HG03521 (cell line): ENCODE measurements at regions not wholly inside any gene's neighbourhood (a gene's known extent, or its start where the extent isn't known, plus 50 kb on each side); places are given as distances from the start of the nearest gene placed in this dataset.

Experiments used
- ATAC-seq: cut with Tn5 transposase; IDR thresholded peaks from one replicate; pipeline ENCODE4 v1.9.1; 2021; ENCODE audit warnings: mild to moderate bottlenecking, moderate library complexity; ENCODE audit not compliant: unreplicated experiment

DNA sequence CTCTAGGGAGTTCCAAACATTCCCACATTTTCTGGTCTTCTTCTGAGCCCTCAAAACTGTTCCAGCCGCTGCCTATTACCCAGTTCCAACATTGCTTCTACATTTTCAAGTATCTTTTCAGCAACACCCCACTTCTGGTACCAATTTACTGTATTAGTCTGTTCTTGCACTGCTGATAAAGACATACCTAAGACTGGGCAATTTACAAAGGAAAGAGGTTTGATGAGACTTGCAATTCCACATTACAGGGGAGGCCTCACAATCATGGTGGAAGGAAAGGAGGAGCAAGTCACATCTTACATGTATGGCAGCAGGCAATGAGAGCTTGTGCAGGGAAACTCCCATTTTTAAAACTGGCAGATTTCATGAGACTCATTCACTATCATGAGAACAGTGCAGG lies 629.1 kb upstream of the NR2F2 start:
- ATAC-seq = no peak

DNA sequence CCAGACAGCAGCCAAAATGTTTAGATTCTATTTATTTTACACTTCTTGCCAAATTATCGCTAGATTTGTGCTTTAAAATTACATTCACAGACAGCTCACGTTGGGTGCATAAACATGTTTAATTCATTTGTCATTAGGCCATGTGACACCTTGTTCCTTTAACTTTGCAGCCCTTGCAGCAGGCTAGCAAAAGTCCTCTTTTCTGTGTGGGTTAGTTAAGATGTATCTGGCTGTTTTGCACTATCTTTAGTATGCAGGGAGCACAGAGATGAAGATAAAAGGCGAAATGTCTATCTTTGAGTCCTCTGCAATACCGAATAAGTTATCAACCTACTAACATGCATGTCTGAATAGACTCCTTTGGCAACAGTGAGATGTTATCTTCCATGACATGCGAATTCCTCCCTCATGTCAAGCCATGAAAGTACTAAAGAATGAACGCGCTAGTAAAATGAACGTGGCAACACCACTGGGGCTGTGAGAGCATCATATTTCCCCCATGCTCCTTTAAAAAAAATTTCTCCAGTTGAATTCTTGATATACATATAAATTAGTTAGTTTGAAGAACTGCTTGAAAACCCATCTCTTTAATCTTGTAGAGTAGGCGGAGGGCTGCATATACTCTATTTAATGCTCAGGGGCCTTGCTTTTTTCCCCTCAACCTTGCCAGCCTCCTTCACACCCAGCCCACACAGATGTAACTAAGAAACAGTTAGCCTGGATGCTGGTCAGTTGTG lies 620.4 kb upstream of the NR2F2 start:
- no peak for ATAC-seq

DNA sequence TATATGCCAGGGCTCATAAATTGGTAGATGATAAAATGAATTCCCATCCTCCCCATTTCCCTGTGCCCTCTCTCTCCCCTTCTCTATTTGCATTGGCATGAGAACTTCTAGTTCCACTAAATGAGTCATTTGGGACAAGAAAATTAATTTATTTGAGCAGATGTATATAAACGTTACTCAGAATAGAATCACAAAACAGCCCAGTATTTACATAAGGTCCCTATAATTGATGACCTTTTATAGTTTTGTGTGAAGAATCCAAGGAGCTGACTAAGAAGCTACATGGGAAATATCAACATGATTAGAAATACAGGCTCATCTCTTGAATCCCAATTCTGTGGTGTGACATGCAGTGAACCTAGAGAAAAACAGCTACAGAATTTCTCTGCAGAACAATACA lies 617.7 kb upstream of the NR2F2 start:
- no peak for ATAC-seq

DNA sequence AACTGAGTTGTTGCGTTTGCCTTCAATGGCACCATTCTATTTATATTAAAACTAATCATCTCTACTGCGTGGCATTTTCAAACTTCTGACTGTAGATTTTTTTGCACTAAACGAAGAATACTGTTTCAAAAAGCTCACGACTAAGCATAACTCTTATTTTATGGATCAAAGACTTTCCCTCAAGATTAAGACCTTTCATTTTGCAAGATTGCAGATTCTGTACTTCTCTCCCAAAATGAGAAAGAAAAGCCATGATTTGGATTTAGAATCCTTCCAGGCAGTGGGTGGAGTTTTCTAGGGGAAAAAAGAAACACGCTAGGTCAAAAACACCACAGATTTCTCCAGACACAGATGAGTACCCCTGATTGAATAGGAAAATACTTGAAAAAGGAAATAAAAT lies 617.2 kb upstream of the NR2F2 start:
- no peak for ATAC-seq

DNA sequence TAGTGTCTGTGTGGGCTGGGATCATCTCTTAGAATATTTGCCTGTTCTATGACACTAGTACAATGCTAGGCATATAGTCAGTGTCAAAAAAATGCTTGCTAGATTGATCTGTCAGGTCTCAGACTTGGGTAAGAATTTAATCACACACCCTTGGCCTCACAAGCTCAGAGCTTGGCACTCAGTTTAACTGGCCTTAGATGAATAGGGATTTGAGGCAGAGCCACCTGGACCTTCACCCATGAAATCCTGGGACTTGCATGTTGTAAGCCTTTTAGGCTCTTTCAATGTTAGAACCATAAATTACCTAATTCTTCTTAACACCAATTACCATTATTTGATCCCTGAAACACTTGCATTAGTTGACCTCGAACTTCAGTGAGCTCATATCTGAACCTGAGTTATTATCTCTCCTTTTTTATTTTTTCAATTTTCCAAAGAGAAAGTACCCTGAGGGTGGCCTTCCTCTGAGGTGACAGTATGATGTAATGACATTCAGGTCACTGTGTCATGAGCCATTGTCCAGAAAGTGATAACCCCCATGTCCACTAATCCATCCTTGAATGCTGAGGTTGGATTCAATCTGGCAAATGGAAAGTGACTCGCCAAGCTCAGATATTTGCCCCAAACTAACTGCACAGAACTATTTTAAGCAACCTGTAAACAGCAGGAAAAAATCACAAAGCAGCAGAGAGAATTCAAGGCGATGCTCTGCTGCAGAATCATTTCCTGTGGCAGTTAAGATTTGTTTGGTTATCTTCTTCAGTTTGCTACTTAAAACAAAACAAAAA lies 615.2 kb upstream of the NR2F2 start:
- ATAC-seq = no peak

DNA sequence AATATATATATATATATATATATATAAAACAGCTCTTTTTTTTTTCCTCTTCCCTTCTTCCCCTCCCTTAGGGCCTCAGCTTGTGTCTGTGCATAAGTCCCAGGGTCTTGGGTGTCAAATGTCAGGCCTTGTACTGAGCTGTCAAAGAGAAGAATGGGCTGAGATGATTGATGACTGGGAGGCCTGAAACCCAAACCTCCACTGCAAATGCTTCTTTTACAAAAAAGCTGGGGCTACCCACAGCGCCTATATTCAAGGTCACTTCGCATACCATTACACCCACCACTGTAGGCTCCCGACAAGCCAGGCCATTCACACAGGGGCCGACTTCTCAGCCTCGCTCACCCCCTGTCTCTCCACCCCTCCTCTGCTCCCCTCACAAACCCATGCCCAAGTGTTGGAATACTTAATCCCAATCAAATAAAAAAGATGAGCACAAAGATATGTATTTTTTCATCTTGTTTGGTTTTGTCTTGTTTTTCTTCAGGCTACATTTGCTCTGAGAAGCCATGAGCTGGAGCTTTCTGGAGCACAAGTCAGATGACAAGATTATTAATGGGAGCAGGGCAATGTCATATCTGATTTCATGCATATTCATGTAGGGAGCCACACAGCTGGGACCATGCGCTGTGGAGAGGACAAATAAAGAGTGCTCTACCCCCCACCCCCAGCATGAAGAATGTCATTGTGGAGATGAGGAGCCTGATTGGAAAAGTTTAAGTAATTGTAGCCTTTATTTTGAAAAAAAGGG lies 614.4 kb upstream of the NR2F2 start:
- ATAC-seq = no peak

DNA sequence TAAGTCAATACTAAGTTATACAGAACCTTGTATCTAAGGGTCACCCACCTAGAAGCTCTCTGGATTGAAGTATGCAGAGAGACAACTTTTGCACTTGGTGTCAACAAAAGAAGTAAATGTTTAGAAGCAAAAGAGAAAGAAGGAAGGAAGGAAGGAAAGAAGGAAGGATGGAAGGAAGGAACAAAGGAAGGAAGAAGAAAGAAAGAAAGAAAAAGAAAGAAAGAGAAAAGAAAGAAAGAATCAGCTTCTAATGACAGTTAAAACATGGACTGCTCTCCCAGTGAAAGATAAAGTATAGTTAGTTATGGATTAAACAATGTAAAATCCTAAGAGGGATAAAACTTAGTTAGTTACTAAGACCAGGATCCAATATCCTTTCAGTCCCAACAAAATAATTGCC lies 613.8 kb upstream of the NR2F2 start:
- ATAC-seq = no peak

DNA sequence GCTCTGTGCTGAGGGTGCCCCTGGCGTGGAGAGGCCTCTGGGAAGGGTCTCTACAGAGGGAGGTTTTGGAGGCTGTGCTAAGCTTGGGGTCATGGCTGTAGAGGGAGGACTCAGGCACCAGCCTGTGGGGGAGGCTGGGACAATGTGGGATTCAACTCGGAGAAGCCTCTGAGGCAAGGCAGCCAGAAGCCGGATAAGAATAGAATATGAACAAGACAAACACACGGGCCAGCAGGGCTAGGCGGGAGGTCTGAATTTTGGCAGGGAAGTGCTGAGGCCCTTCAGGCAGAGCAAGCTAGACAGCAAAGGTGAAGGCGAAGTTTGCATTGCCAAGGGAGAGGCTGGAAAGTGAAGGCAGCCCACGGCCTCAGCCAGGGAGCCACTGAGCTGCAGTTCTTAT lies 612.1 kb upstream of the NR2F2 start:
- ATAC-seq = no peak

DNA sequence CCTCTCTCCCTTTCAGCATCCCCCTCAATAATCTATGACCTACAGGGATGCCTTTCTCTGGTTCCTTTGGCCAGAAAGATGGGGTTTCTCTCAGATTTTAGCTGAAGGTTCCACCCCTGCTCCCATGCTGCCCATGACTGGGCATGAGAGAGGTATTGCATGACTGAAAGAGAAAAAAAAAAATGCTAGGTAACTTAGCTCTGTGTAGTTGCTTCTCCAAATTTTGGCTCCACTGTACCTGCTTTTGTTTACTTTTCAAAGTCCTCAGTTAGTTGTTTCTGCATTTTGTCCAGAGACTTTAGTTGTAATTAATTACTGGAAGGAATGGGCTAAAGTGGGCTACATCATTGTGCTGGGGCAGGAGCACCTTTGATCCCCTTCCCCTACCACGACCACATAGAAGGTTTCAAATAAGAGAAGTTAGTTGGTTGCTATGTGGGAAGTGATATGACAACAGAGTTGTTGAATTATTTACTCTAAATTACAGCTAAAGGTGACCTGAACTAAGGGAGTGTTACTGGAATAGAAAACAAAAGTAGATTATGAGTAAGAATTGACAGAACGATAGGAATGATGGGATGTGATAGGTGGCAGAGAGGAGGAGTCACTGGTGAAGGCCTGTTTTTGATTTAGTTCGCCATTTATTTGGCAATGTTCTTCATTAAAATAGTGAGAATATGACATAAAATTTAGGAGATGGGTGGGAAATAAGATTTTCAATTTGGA lies 605.4 kb upstream of the NR2F2 start:
- no peak for ATAC-seq

DNA sequence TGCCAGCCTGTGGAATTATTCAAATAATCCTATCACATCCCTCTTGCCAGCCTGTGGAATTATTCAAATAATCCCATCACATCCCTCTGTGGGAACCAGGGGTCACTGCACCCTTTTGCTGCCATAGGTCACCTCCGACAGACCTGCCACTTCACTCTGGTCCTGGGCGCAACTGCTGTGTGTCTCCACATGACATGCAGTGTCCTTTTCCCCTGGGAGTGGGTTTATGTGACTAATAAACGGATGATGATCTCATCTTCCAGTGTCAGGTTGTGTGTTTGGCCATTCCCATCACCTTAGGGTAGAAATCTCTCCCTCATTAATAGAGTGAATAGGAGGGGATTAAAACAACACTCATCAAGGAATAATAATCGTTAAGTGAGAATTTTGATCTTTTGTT lies 603.6 kb upstream of the NR2F2 start:
- ATAC-seq = no peak

DNA sequence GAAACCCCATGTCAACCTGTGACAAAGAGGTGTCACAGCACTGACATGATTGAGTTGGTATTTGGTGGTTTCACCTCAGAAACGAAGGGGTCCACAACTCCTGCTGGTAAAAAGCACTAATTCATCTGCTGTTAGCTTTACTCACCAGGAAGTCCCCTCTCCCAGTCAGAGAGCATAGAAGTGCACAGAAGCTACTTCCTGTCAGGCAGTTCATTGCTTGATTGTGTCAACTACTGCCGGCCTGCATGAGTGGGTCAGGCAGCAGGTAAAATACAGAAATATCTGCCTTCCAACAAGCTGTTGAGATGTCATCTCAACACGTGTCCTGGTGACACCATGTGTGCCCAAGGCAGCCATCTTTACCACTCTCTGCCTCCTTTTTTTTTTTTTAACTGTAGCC lies 596.6 kb upstream of the NR2F2 start:
- no peak for ATAC-seq

DNA sequence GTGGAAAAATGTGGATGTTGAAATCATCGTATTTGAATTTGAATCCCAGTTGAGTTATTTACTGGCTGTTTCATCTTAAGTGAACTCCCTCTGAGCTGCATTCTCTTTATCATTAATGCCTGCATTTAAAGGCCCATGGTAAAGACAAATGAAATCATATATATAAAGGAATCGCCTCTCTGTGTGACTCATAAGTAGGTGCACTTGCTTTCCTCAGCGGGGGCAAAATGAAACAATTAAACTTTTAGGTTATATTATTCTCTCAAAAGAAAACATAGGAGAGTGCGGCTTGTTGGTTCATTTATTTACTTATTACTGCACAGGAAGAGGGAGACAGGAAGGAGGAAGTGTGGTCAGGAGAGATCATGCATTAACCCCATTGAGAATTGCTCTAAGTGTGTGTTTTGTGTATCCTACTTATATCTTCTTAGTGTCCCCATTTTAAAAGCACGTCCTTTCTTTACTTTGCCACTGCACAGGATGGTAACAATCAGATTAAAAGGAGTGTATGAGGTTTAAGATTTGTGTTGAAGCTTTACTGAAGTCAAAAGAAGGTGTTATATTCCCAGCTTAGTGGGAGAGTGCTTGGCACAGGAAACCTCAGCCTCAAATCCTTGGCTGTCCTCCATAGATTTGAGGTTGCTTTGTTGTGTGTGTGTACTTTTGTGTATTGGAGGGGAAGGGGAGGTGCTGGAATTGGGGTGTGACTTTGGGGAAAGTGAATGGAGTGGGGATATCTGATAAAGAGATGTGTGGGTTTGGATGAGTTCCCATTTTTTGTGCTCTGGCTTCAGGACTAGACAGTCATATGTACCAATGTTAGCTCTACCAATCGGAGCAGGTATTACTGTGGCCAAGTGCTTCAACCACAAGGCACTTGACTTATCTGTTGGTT lies 595.8 kb upstream of the NR2F2 start:
- ATAC-seq = no peak

DNA sequence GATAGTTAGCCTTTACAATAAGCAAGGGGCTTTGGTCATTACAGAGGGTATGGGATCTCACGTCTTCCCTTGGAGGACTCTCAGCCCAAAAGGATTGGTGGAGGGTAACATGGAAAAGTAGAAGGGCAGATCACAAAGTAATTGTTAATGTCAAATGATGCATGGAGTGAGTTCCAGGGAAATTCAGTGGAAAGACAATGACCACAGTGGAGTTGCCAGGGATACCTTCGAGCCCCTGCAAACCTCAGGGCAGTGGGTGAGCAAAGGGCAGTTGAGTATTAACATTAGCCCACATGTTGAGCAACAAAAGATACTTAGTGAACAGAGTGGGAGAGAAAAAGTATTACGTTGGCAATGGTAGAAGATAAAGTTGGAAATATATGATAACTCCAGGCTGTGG lies 593.4 kb upstream of the NR2F2 start:
- no peak for ATAC-seq

DNA sequence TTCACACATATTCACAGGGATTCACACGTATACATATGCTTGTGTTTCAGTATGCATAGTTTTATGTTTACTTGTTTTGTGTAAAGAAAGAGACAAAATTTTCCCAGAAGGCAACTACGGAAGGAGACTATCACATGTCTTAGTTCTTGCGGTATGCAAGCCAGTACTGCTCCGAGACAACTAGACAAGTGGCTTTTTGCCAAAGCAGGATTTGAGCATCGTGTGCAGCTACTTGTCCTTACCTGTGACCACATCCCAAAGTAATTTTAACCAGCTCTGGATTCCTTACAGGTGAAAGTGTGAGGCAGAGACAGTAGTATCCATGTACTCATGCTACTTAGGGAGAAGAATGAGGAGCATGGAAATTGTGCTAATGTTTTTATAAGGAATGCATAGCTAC lies 591.4 kb upstream of the NR2F2 start:
- ATAC-seq = no peak

DNA sequence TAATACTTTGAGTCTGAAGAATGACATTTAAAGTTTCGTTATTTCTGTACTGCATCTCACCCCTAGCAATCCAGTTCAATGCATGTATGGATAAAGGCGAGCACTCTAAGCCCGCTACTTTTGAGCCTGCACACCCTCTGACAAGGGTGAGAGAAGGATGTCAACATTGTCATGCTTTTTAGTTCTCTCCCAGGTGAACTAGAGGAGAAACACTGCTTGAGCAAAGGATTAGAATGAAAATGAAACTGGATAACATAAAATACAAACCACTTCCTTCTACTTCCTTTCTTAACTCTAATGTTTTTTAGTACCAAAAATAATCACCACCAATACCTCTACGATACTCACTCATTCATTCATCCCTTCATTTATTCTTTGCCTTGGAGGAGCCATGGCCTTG lies 588.7 kb upstream of the NR2F2 start:
- ATAC-seq = no peak

DNA sequence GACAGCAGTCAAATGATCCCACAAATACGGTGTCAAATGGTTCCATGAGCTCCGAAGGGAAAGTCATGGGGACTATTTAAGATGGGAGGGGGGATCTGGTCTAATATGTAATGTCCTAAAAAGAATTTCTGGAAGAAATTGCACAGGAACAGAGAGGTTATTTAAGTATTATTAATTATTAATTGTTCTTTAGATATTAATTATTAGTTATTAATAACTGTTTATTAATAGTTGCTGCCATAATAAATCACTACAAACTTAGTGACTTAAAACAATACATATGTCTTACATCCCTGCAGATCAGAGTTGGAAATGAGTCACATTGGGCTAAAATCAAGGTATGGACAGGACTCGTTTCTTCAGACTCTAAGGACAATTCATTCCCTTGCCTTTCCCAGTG lies 588.2 kb upstream of the NR2F2 start:
- no peak for ATAC-seq

DNA sequence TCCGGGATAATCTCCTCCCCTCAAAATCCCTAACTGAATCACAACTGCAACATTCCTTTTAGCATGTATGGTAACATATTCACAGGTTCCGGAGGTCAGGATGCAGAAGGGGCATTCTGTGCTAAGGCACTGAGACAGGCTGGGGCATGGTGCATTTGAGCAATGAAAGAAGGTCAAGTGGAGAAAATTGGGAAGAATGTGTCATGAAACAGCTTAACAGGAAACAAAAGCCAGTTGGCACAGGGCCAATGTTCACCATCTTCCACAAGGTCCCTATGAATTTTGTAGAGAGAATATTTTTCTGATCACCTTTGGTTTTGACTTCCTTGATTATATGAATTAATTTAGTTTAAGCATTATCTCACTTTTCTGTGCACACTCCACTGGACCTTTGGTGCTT lies 587.7 kb upstream of the NR2F2 start:
- ATAC-seq = no peak

DNA sequence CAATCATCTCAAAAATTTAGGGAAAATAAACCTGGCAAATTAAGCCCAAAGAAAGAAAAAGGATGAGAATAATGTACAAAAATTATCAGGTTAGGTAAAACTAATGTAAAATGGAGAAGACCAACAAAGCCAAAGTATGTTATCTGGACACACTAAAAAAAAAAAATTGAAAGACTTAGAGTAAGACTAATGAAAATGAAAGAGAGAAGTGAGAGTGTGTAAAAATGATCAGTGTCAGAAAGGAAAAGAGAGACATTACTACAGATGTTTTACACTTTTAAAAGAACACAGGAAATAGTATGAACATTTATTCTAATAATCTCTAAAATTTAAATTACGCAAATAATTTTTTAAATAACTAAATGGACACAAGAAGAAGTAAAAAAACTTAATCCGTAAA lies 573.3 kb upstream of the NR2F2 start:
- no peak for ATAC-seq

DNA sequence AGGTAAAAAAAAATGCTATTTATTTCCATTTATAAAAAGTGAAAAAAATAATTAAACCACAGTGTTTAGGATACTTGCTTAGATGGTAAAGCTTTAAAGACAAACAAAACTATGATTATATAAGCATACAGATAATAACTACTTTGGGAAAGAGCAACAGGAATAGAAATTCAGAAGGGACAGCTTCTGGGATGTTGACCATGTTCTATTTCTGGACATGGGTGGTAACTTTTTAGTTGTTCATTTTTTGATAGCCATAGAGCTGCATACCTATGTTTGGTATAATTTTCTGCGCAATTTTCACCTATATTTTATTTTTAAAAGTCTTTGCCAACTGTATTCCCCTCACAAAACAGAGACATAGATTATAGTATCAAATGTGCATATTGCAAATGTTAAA lies 572.0 kb upstream of the NR2F2 start:
- ATAC-seq = no peak

DNA sequence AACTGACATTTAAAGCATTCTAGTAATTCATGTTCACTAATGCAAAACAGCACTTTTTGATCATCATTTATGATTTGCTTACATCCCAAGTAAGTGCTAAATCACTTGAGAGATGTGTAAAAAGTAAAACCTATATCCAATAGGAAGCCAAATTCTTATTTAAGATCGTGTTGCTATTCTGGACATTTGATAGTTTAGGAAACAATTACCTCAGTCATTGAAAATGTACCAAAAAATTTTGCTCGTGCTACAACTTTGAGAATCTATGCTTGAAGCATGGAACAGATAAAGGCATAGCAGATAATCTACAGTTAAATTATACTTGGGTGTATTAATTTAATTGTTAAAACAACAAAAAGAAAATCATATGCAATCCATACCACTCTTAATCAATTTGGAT lies 571.6 kb upstream of the NR2F2 start:
- ATAC-seq = no peak
